MM.1S (cell line): ENCODE measurements at regions not wholly inside any gene's neighbourhood (a gene's known extent, or its start where the extent isn't known, plus 50 kb on each side); places are given as distances from the start of the nearest gene placed in this dataset.

Experiments used
- DNase-seq: peaks from one replicate; pipeline ENCODE4 v3.0.0-alpha.2; 2015
- H2AFZ ChIP-seq: fragments of 300-600 bp; sonication (generic); 2 replicates; pipeline ENCODE4 v1.6.0; 2016; ENCODE audit warnings: antibody characterized with exemption, low read length
- H3F3A ChIP-seq: fragments of 300-600 bp; sonication (generic); 2 replicates; pipeline ENCODE4 v1.6.1; 2016; ENCODE audit warnings: mild to moderate bottlenecking, antibody characterized with exemption, low read length, moderate library complexity, mixed read lengths; ENCODE audit not compliant: insufficient read depth
- H3K27ac ChIP-seq: fragments of 300-600 bp; sonication (generic); 2 replicates; pipeline ENCODE4 v1.5.1; 2016; ENCODE audit warnings: mild to moderate bottlenecking, low read length
- H3K27me3 ChIP-seq: fragments of 300-600 bp; sonication (generic); replicated peaks from 2 replicates; pipeline ENCODE4 v1.6.0; 2016; ENCODE audit warnings: low read length; ENCODE audit not compliant: insufficient read depth
- H3K36me3 ChIP-seq: fragments of 300-600 bp; sonication (generic); replicated peaks from 2 replicates; pipeline ENCODE4 v1.6.1; 2016; ENCODE audit warnings: mild to moderate bottlenecking, low read length, mixed read lengths; ENCODE audit not compliant: insufficient read depth
- H3K4me1 ChIP-seq: fragments of 300-600 bp; sonication (generic); 2 replicates; pipeline ENCODE4 v1.6.1; 2016; ENCODE audit warnings: low read length, mixed read lengths
- H3K4me2 ChIP-seq: fragments of 300-600 bp; sonication (generic); 2 replicates; pipeline ENCODE4 v1.6.0; 2016; ENCODE audit warnings: low read depth, low read length
- H3K4me3 ChIP-seq: fragments of 300-600 bp; sonication (generic); 2 replicates; pipeline ENCODE4 v1.5.1; 2016; ENCODE audit warnings: low read length, mixed read lengths
- H3K79me2 ChIP-seq: fragments of 300-600 bp; sonication (generic); 2 replicates; pipeline ENCODE4 v1.6.1; 2016; ENCODE audit warnings: mixed run types, low read length, mixed read lengths
- H3K9ac ChIP-seq: fragments of 300-600 bp; sonication (generic); 2 replicates; pipeline ENCODE4 v1.6.1; 2016; ENCODE audit warnings: low read length, mixed read lengths
- H3K9me2 ChIP-seq: fragments of 300-600 bp; sonication (generic); replicated peaks from 2 replicates; pipeline ENCODE4 v1.6.1; 2016; ENCODE audit warnings: mild to moderate bottlenecking, low read length, mixed read lengths; ENCODE audit not compliant: insufficient read depth
- H3K9me3 ChIP-seq: fragments of 300-600 bp; sonication (generic); replicated peaks from 2 replicates; pipeline ENCODE4 v1.6.1; 2016; ENCODE audit warnings: mild to moderate bottlenecking, low read length, mixed read lengths; ENCODE audit not compliant: insufficient read depth
- H4K20me1 ChIP-seq: fragments of 300-600 bp; sonication (generic); 2 replicates; pipeline ENCODE4 v1.6.1; 2016; ENCODE audit warnings: mild to moderate bottlenecking, low read length, moderate library complexity, mixed read lengths; ENCODE audit not compliant: insufficient read depth
- CTCF ChIP-seq: fragments of 300-600 bp; sonication (generic); IDR thresholded peaks from 2 replicates; pipeline ENCODE4 v1.5.1; 2016; ENCODE audit warnings: antibody characterized with exemption, low read length, mixed read lengths
- EZH2 ChIP-seq: fragments of 300-600 bp; sonication (generic); optimal IDR thresholded peaks from 2 replicates; pipeline ENCODE3; 2017; ENCODE audit warnings: low read depth, mild to moderate bottlenecking, antibody characterized with exemption, low read length, mixed read lengths
- EZH2phosphoT487 ChIP-seq: fragments of 300-600 bp; sonication (generic); IDR thresholded peaks from 2 replicates; pipeline ENCODE4 v1.6.1; 2018; ENCODE audit warnings: antibody characterized with exemption, low read length

GRCh38 chr18:43661570-43661969 is 384.3 kb upstream of the SYT4 start:
- H3K4me1 ChIP-seq, result no peaks in the 10 kb centered on the region
- no peak overlapping the region for H3K4me2 ChIP-seq
- H3K9me2 ChIP-seq, result no peaks in the 10 kb centered on the region
- no peak overlapping the region for H3K4me3 ChIP-seq
- DNase-seq, result peak; percentile 43
- H3K9me3 ChIP-seq, result no peaks in the 10 kb centered on the region
- H3K27ac ChIP-seq, result no peak overlapping the region
- H3K79me2 ChIP-seq, result no peaks in the 10 kb centered on the region
- peak; percentile 62 for TF ChIP-seq CTCF
- no peak for TF ChIP-seq EZH2
- no peak for TF ChIP-seq EZH2phosphoT487
- H3K36me3 ChIP-seq, result no peaks in the 10 kb centered on the region
- H3F3A ChIP-seq, result no peaks in the 10 kb centered on the region
- H3K9ac ChIP-seq, result no peak overlapping the region
- no peak overlapping the region for H2AFZ ChIP-seq
- H3K27me3 ChIP-seq, result no peaks in the 10 kb centered on the region
- H4K20me1 ChIP-seq, result no peaks in the 10 kb centered on the region

- H4K20me1 ChIP-seq, result no peaks in the 10 kb centered on the region
- H3K4me2 ChIP-seq, result no peak overlapping the region
- TF ChIP-seq EZH2, result no peak
- no peak for TF ChIP-seq CTCF
- no peak for TF ChIP-seq EZH2phosphoT487
- no peaks in the 10 kb centered on the region for H3K9me3 ChIP-seq
- no peak for DNase-seq
- H3K27me3 ChIP-seq, result no peaks in the 10 kb centered on the region
- no peak overlapping the region for H3K4me3 ChIP-seq
- H3K36me3 ChIP-seq, result no peaks in the 10 kb centered on the region
- H3K79me2 ChIP-seq, result no peaks in the 10 kb centered on the region
- no peak overlapping the region for H3K27ac ChIP-seq
- no peaks in the 10 kb centered on the region for H3K9me2 ChIP-seq
- no peaks in the 10 kb centered on the region for H3F3A ChIP-seq
- no peaks in the 10 kb centered on the region for H3K4me1 ChIP-seq
- no peak overlapping the region for H2AFZ ChIP-seq
- H3K9ac ChIP-seq, result no peak overlapping the region
These were observed 385.4 kb upstream of the SYT4 start for GRCh38 chr18:43662657-43663056.

- no peaks in the 10 kb centered on the region for H3F3A ChIP-seq
- no peak for DNase-seq
- H3K9me2 ChIP-seq, result no peaks in the 10 kb centered on the region
- H3K4me1 ChIP-seq, result no peaks in the 10 kb centered on the region
- no peaks in the 10 kb centered on the region for H4K20me1 ChIP-seq
- H3K79me2 ChIP-seq, result no peaks in the 10 kb centered on the region
- no peak overlapping the region for H2AFZ ChIP-seq
- H3K27ac ChIP-seq, result no peak overlapping the region
- H3K4me3 ChIP-seq, result no peak overlapping the region
- no peak overlapping the region for H3K4me2 ChIP-seq
- H3K27me3 ChIP-seq, result no peaks in the 10 kb centered on the region
- no peak overlapping the region for H3K9ac ChIP-seq
- H3K9me3 ChIP-seq, result no peaks in the 10 kb centered on the region
- TF ChIP-seq EZH2phosphoT487, result no peak
- TF ChIP-seq CTCF, result no peak
- no peak for TF ChIP-seq EZH2
- H3K36me3 ChIP-seq, result no peaks in the 10 kb centered on the region
These were observed 385.9 kb upstream of the SYT4 start for GRCh38 chr18:43663159-43663558.
